ENCODE measurements at regions not wholly inside any gene's neighbourhood (a gene's known extent, or its start where the extent isn't known, plus 50 kb on each side); places are given as distances from the start of the nearest gene placed in this dataset.

DNA sequence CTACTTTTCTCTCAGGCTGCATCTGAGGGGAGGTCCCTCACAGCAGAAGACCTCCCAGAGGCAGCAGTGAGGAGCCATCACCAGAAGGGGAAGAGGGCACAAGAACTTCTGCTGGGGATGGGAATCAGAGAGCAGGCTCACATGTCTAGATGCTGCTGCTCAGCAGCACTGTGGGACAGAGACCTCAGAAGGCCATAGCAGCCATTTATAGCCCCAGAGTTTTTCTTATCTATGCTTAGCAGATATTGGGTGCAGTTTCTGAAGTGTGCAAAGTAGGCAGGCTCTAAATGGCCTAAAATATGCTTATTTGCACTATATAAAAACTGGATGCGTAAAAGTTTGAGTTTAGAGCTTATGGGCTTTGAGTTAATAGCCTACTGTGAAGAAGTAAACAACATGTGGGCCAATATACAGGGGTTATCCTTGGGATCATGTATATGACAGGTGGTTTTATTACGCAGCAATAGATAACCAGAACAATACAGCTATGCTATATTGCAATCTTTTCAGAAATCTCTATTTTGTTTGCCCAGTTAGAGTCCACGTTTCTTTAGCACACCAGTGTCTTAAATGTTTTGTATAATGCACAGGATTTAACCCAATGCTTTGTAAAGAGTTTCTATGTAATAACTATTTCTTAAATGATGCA is 60.2 kb upstream of the TMEM244 start:
- Histone ChIP-seq H3K36me3 (ENCODE audit: control insufficient read depth in 2 of 3, insufficient read depth in 3 of 3, low read length in 3 of 3) (no peaks in the 10 kb centered on the region), H3K9ac (ENCODE audit: low read length in 3 of 3) (no peak overlapping the region), H3K27ac (ENCODE audit: low read depth in 2 of 2, low read length in 2 of 2) (no peak overlapping the region), H3K4me3 (ENCODE audit: low read length in 3 of 3) (no peak overlapping the region), H3K27me3 (ENCODE audit: control insufficient read depth, insufficient read depth, low read length) (no peaks in the 10 kb centered on the region), H3K9me3 (ENCODE audit: control insufficient read depth in 2 of 3, insufficient read depth in 1 of 3, low read length in 3 of 3) (no peaks in the 10 kb centered on the region), H3K4me1 (ENCODE audit: control insufficient read depth in 2 of 3, insufficient read depth in 2 of 3, low read depth in 1 of 3, low read length in 3 of 3) (no peaks in the 10 kb centered on the region)
- TF ChIP-seq, protein P1, sequence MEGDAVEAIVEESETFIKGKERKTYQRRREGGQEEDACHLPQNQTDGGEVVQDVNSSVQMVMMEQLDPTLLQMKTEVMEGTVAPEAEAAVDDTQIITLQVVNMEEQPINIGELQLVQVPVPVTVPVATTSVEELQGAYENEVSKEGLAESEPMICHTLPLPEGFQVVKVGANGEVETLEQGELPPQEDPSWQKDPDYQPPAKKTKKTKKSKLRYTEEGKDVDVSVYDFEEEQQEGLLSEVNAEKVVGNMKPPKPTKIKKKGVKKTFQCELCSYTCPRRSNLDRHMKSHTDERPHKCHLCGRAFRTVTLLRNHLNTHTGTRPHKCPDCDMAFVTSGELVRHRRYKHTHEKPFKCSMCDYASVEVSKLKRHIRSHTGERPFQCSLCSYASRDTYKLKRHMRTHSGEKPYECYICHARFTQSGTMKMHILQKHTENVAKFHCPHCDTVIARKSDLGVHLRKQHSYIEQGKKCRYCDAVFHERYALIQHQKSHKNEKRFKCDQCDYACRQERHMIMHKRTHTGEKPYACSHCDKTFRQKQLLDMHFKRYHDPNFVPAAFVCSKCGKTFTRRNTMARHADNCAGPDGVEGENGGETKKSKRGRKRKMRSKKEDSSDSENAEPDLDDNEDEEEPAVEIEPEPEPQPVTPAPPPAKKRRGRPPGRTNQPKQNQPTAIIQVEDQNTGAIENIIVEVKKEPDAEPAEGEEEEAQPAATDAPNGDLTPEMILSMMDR (IDR thresholded peaks at IDR 0.05; ENCODE audit: borderline replicate concordance, extremely low read depth, insufficient read depth) = no peak
- DNase-seq = no peak
- intact Hi-C loops (cut with DNase I) = no loop called here
- FAIRE-seq = no peak

DNA sequence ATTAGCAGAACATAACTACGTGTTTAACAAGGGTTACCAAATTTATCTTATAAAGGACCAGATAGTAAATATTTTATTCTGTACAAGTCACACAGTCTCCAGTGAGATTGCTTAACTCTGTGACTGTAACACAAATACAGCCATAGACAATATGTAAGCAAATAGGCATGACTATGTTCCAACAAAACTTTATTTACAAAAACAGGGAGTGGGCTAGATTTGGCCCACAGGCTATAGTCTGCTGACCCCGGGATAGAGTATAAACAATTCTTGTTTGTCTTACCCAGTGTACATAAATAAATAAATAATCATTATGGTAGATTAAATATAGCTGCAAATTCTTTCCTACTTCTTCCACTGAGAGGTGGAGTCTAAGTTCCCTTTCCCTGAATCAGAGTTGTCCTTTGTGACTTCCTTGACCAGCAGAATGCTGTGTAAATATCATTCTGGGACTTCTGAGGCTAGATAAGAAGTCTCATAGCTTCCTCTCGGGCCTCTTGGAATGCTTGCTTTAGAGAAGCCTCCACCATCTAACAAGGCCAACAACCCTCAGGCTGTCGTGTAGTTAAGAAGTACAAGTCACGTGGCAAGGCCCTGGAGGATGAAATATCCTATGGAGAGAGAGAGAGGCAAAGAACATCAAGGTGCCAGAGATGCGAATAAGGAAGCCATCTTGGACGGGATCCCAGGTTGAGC is 59.1 kb upstream of the TMEM244 start:
- H3K9ac ChIP-seq (ENCODE audit: low read length in 3 of 3) = no peak overlapping the region
- intact Hi-C loops (cut with DNase I) = no loop called here
- H3K4me3 ChIP-seq (ENCODE audit: low read length in 3 of 3) = no peak overlapping the region
- no peaks in the 10 kb centered on the region for H3K27me3 ChIP-seq (ENCODE audit: control insufficient read depth, insufficient read depth, low read length)
- no peaks in the 10 kb centered on the region for H3K4me1 ChIP-seq (ENCODE audit: control insufficient read depth in 2 of 3, insufficient read depth in 2 of 3, low read depth in 1 of 3, low read length in 3 of 3)
- FAIRE-seq (no peak), DNase-seq (no peak)
- TF ChIP-seq, protein P1 (IDR thresholded peaks at IDR 0.05; ENCODE audit: borderline replicate concordance, extremely low read depth, insufficient read depth) = no peak
- H3K36me3 ChIP-seq (ENCODE audit: control insufficient read depth in 2 of 3, insufficient read depth in 3 of 3, low read length in 3 of 3) = no peaks in the 10 kb centered on the region
- H3K27ac ChIP-seq (ENCODE audit: low read depth in 2 of 2, low read length in 2 of 2) = no peak overlapping the region
- no peaks in the 10 kb centered on the region for H3K9me3 ChIP-seq (ENCODE audit: control insufficient read depth in 2 of 3, insufficient read depth in 1 of 3, low read length in 3 of 3)

DNA sequence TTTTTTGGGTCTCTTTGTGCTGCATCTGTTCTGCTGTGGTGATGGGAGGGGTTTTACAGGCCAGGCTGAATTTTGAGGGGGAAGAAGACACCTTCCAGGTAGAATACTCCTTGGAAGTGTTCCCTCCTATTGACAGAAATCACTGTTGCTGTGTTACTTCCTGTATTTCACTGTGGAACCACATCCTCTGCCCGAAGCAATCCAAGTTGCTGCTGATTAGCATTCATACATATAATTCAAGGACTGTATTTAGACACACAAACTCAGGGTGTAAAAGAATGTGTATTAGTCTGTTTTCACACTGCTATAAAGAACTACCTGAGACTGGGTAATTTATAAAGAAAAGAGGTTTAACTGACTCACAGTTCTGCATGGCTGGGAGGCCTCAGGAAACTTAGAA is 50.6 kb upstream of the TMEM244 start:
- no peaks in the 10 kb centered on the region for H3K4me1 ChIP-seq (ENCODE audit: control insufficient read depth in 2 of 3, insufficient read depth in 2 of 3, low read depth in 1 of 3, low read length in 3 of 3)
- H3K36me3 ChIP-seq (ENCODE audit: control insufficient read depth in 2 of 3, insufficient read depth in 3 of 3, low read length in 3 of 3) = no peaks in the 10 kb centered on the region
- intact Hi-C loops (cut with DNase I) = no loop called here
- H3K9ac ChIP-seq (ENCODE audit: low read length in 3 of 3) = no peak overlapping the region
- FAIRE-seq (no peak), DNase-seq (no peak)
- TF ChIP-seq, protein P1 (IDR thresholded peaks at IDR 0.05; ENCODE audit: borderline replicate concordance, extremely low read depth, insufficient read depth) = no peak
- H3K27ac ChIP-seq (ENCODE audit: low read depth in 2 of 2, low read length in 2 of 2) = no peak overlapping the region
- H3K4me3 ChIP-seq (ENCODE audit: low read length in 3 of 3) = no peak overlapping the region
- no peaks in the 10 kb centered on the region for H3K27me3 ChIP-seq (ENCODE audit: control insufficient read depth, insufficient read depth, low read length)
- H3K9me3 ChIP-seq (ENCODE audit: control insufficient read depth in 2 of 3, insufficient read depth in 1 of 3, low read length in 3 of 3) = no peaks in the 10 kb centered on the region

Data from kidney (tissue), 13 donors.